ENCODE measurements at regions not wholly inside any gene's neighbourhood (a gene's known extent, or its start where the extent isn't known, plus 50 kb on each side); places are given as distances from the start of the nearest gene placed in this dataset.

GRCh38 chr17:5675625-5676421 lies 91.5 kb upstream of the NLRP1 start (continued):
- TF ChIP-seq ZNF281 (CRISPR knock-in tag; IDR thresholded peaks at IDR 0.05) (no peak), ZNF138 (CRISPR knock-in tag; conservative IDR thresholded peaks at IDR 0.05) (no peak)

GRCh38 chr17:5677620-5678019 lies 93.3 kb upstream of the NLRP1 start:
- ATAC-seq (no peak), DNase-seq (ENCODE audit: low spot score) (no peak)
- H3K27me3 Mint-ChIP-seq (ENCODE audit: low read depth): peaks cover 3% of the 10 kb centered on the region; the same call in 1 of the 2 replicates
- H3K27ac Mint-ChIP-seq: no peak overlapping the region
- H3K9me3 Mint-ChIP-seq: peaks cover 21% of the 10 kb centered on the region
- peaks cover 20% of the 10 kb centered on the region for H3K4me1 Mint-ChIP-seq
- POLR2A ChIA-PET: no interaction called here
- CTCF ChIA-PET: no interaction called here
- TF ChIP-seq IRF2 (CRISPR knock-in tag; IDR thresholded peaks at IDR 0.05; ENCODE audit: borderline replicate concordance, low read depth): no peak
- no peak for TF ChIP-seq EMX1 (CRISPR knock-in tag; IDR thresholded peaks at IDR 0.05)
- TF ChIP-seq ELF4 (CRISPR knock-in tag; IDR thresholded peaks at IDR 0.05; ENCODE audit: low read depth): no peak
- TF ChIP-seq ATF3 (CRISPR knock-in tag; conservative IDR thresholded peaks at IDR 0.05): no peak
- no peak for TF ChIP-seq MLX (CRISPR knock-in tag; IDR thresholded peaks at IDR 0.05)
- no peak for TF ChIP-seq ZBTB21 (CRISPR knock-in tag; IDR thresholded peaks at IDR 0.05; ENCODE audit: borderline replicate concordance)
- TF ChIP-seq TCF7 (CRISPR knock-in tag; IDR thresholded peaks at IDR 0.05; ENCODE audit: low read depth): no peak
- TF ChIP-seq AR (CRISPR knock-in tag; IDR thresholded peaks at IDR 0.05): no peak
- no peak for TF ChIP-seq CBFB (CRISPR knock-in tag; IDR thresholded peaks at IDR 0.05; ENCODE audit: low read depth)
- no peak for TF ChIP-seq OVOL2 (CRISPR knock-in tag; IDR thresholded peaks at IDR 0.05; ENCODE audit: borderline replicate concordance)
- no peaks in the 10 kb centered on the region for H3K36me3 Mint-ChIP-seq
- no peak overlapping the region for H3K4me3 Mint-ChIP-seq

- peaks cover 23% of the 10 kb centered on the region for H3K4me1 Mint-ChIP-seq
- no peak for ATAC-seq
- H3K36me3 Mint-ChIP-seq: no peaks in the 10 kb centered on the region
- no peak overlapping the region for H3K27ac Mint-ChIP-seq
- peaks cover 21% of the 10 kb centered on the region for H3K9me3 Mint-ChIP-seq
- H3K27me3 Mint-ChIP-seq (ENCODE audit: low read depth): peaks cover 3% of the 10 kb centered on the region; the same call in 1 of the 2 replicates
- POLR2A ChIA-PET: no interaction called here
- H3K4me3 Mint-ChIP-seq: no peak overlapping the region
- TF ChIP-seq NFATC4 (CRISPR knock-in tag; IDR thresholded peaks at IDR 0.05) (no peak), ZNF121 (CRISPR knock-in tag; IDR thresholded peaks at IDR 0.05) (no peak), NR1H2 (CRISPR knock-in tag; IDR thresholded peaks at IDR 0.05) (no peak), NFYB (CRISPR knock-in tag; conservative IDR thresholded peaks at IDR 0.05; ENCODE audit: low read depth) (no peak)
- CTCF ChIA-PET: no interaction called here
- no peak for DNase-seq (ENCODE audit: low spot score)
These were observed 93.9 kb upstream of the NLRP1 start for GRCh38 chr17:5678171-5678570.
